ENCODE measurements at regions not wholly inside any gene's neighbourhood (a gene's known extent, or its start where the extent isn't known, plus 50 kb on each side); places are given as distances from the start of the nearest gene placed in this dataset.

- ChIA-PET CTCF (interaction anchor here (0.6 to 0.7 kb wide), 2 partner anchors 106 to 157 kb away, joined by 3 read pairs; no protein-coding TSS in a partner anchor), POLR2A (no interaction called here)
- Mint-ChIP-seq H3K27ac (ENCODE audit: low read depth, unreplicated experiment) (no peak overlapping the region), H3K36me3 (ENCODE audit: insufficient read depth, unreplicated experiment) (no peaks in the 10 kb centered on the region), H3K9me3 (ENCODE audit: unreplicated experiment) (no peaks in the 10 kb centered on the region), H3K4me3 (ENCODE audit: unreplicated experiment) (no peak overlapping the region), H3K27me3 (ENCODE audit: insufficient read depth, unreplicated experiment) (no peaks in the 10 kb centered on the region), H3K4me1 (ENCODE audit: insufficient read depth, unreplicated experiment) (no peaks in the 10 kb centered on the region)
- intact Hi-C loops (cut with micrococcal nuclease) = no loop called here
- no TSS peak for BruUV-seq (replicated peaks)
- TF ChIP-seq CTCF (IDR thresholded peaks at IDR 0.05; ENCODE audit: unreplicated experiment) = no peak
- no peak for DNase-seq (ENCODE audit: unreplicated experiment)
Observed at GRCh38 chr2:146138820-146139219, 1618.9 kb upstream of the ZEB2 start.

- no peak for DNase-seq (ENCODE audit: unreplicated experiment)
- H3K27me3 Mint-ChIP-seq (ENCODE audit: insufficient read depth, unreplicated experiment) = no peaks in the 10 kb centered on the region
- no peak overlapping the region for H3K4me3 Mint-ChIP-seq (ENCODE audit: unreplicated experiment)
- H3K36me3 Mint-ChIP-seq (ENCODE audit: insufficient read depth, unreplicated experiment) = no peaks in the 10 kb centered on the region
- intact Hi-C loops (cut with micrococcal nuclease) = no loop called here
- POLR2A ChIA-PET = interaction anchor here (0.5 kb wide), 1 partner anchor 894 kb away, joined by 3 read pairs; no protein-coding TSS in a partner anchor
- no peak overlapping the region for H3K27ac Mint-ChIP-seq (ENCODE audit: low read depth, unreplicated experiment)
- no peaks in the 10 kb centered on the region for H3K9me3 Mint-ChIP-seq (ENCODE audit: unreplicated experiment)
- no TSS peak for BruUV-seq (replicated peaks)
- CTCF ChIA-PET = no interaction called here
- H3K4me1 Mint-ChIP-seq (ENCODE audit: insufficient read depth, unreplicated experiment) = no peaks in the 10 kb centered on the region
- TF ChIP-seq CTCF (IDR thresholded peaks at IDR 0.05; ENCODE audit: unreplicated experiment) = no peak
Observed at GRCh38 chr2:146135245-146135644, 1615.3 kb upstream of the ZEB2 start.

GRCh38 chr2:146131785-146132184, 1611.9 kb upstream of the ZEB2 start:
- DNase-seq (ENCODE audit: unreplicated experiment) = no peak
- no peak for TF ChIP-seq CTCF (IDR thresholded peaks at IDR 0.05; ENCODE audit: unreplicated experiment)
- H3K4me3 Mint-ChIP-seq (ENCODE audit: unreplicated experiment) = no peak overlapping the region
- H3K4me1 Mint-ChIP-seq (ENCODE audit: insufficient read depth, unreplicated experiment) = peaks cover 10% of the 10 kb centered on the region
- no TSS peak for BruUV-seq (replicated peaks)
- ChIA-PET CTCF (no interaction called here), POLR2A (interaction anchor here (0.9 kb wide), 1 partner anchor 16 kb away, joined by 3 read pairs; no protein-coding TSS in a partner anchor)
- no peaks in the 10 kb centered on the region for H3K36me3 Mint-ChIP-seq (ENCODE audit: insufficient read depth, unreplicated experiment)
- H3K9me3 Mint-ChIP-seq (ENCODE audit: unreplicated experiment) = no peaks in the 10 kb centered on the region
- intact Hi-C loops (cut with micrococcal nuclease) = no loop called here
- H3K27me3 Mint-ChIP-seq (ENCODE audit: insufficient read depth, unreplicated experiment) = no peaks in the 10 kb centered on the region
- H3K27ac Mint-ChIP-seq (ENCODE audit: low read depth, unreplicated experiment) = no peak overlapping the region

- no TSS peak for BruUV-seq (replicated peaks)
- H3K27ac Mint-ChIP-seq (ENCODE audit: low read depth, unreplicated experiment) = no peak overlapping the region
- intact Hi-C loops (cut with micrococcal nuclease) = no loop called here
- H3K4me1 Mint-ChIP-seq (ENCODE audit: insufficient read depth, unreplicated experiment) = peaks cover 10% of the 10 kb centered on the region
- ChIA-PET CTCF (no interaction called here), POLR2A (interaction anchor here (0.9 kb wide), 1 partner anchor 17 kb away, joined by 3 read pairs; no protein-coding TSS in a partner anchor)
- H3K36me3 Mint-ChIP-seq (ENCODE audit: insufficient read depth, unreplicated experiment) = no peaks in the 10 kb centered on the region
- no peak overlapping the region for H3K4me3 Mint-ChIP-seq (ENCODE audit: unreplicated experiment)
- TF ChIP-seq CTCF (IDR thresholded peaks at IDR 0.05; ENCODE audit: unreplicated experiment) = no peak
- H3K27me3 Mint-ChIP-seq (ENCODE audit: insufficient read depth, unreplicated experiment) = no peaks in the 10 kb centered on the region
- H3K9me3 Mint-ChIP-seq (ENCODE audit: unreplicated experiment) = no peaks in the 10 kb centered on the region
- no peak for DNase-seq (ENCODE audit: unreplicated experiment)
Observed at GRCh38 chr2:146131048-146131447, 1611.1 kb upstream of the ZEB2 start.

Measured in MCF 10A (cell line).